Transverse colon (tissue), 4 donors: ENCODE measurements at regions not wholly inside any gene's neighbourhood (a gene's known extent, or its start where the extent isn't known, plus 50 kb on each side); places are given as distances from the start of the nearest gene placed in this dataset.

Source experiments
- DNase-seq: peaks from one replicate; pipeline ENCODE4 v3.0.0-alpha.2; 2019
- H3K27ac ChIP-seq, 4 donors: fragments of 200-600 bp; sonication (generic); 2 replicates each; pipeline ENCODE4 v1.5.1; 2016 to 2018; ENCODE audit warnings: inconsistent platforms in 4 of 4
- H3K27me3 ChIP-seq: fragments of 200-600 bp; sonication (generic); 2 replicates; pipeline ENCODE4 v1.5.1; 2017; ENCODE audit warnings: inconsistent platforms
- H3K36me3 ChIP-seq, 4 donors: fragments of 200-600 bp; sonication (generic); 2 replicates each; pipeline ENCODE4 v1.5.1; 2017 to 2019; ENCODE audit warnings: inconsistent platforms in 4 of 4
- H3K4me1 ChIP-seq, 4 donors: fragments of 200-600 bp; sonication (generic); 2 replicates each; pipeline ENCODE4 v1.5.1; 2017 to 2020; ENCODE audit warnings: inconsistent platforms in 4 of 4
- H3K4me3 ChIP-seq, 4 donors: fragments of 200-600 bp; sonication (generic); 1 replicate in 1 of 4; 2 replicates in 3 of 4; pipeline versions ENCODE4 v1.5.1 to v1.6.1; 2017 to 2019; ENCODE audit warnings: inconsistent platforms in 4 of 4
- H3K9me3 ChIP-seq, 2 donors: fragments of 200-600 bp; sonication (generic); 2 replicates each; pipeline ENCODE4 v1.5.1; 2017 to 2019; ENCODE audit warnings: inconsistent platforms in 2 of 2
- EP300 ChIP-seq: sonication (generic); formaldehyde crosslinking; IDR thresholded peaks from one replicate; pipeline ENCODE4 v1.6.1; 2017; ENCODE audit warnings: antibody characterized with exemption, low read depth
- POLR2A ChIP-seq: fragments of 450-650 bp; IDR thresholded peaks from one replicate; pipeline ENCODE4 v1.6.1; 2016; ENCODE audit warnings: antibody characterized with exemption, mild to moderate bottlenecking, moderate library complexity
- POLR2AphosphoS5 ChIP-seq, 3 donors: sonication (generic); formaldehyde crosslinking; IDR thresholded peaks; one replicate each; pipeline ENCODE4 v1.6.1; 2016; ENCODE audit warnings: antibody characterized with exemption in 3 of 3
- WGBS, 2 donors: methylation state at CpG; one replicate each; pipeline ENCODE4 v1.1.5; 2018; ENCODE audit warnings: low coverage in 1 of 2; 5-methylcytosine and 5-hydroxymethylcytosine counted together
- in situ Hi-C, 4 donors: fragments of 200-750 bp; cut with MboI; loops; one replicate each; pipeline versions ENCODE4 v1.15.0 to v1.15.1; 2017; ENCODE audit warnings: low sequenced_read_pairs in 3 of 4, low pct_ligation_motif_present in 1 of 4, low pct_unique_long_range_greater_than_20kb in 1 of 4
- intact Hi-C: fragments of 100-400 bp; cut with DNase I; formaldehyde crosslinking; loops from one replicate; pipeline ENCODE4 v1.15.1; 2023; ENCODE audit warnings: low total_unique reads
- TF ChIP-seq, protein P1 (sequence below), 5 experiments: fragments of 200-600 bp in 3 of 5; fragments of 450-650 bp in 2 of 5; sonication (generic) in 3 of 5; IDR thresholded peaks; 1 replicate in 2 of 5; 2 replicates in 3 of 5; pipeline ENCODE4 v1.5.1; 2016 to 2017; ENCODE audit warnings: antibody characterized with exemption in 5 of 5, inconsistent platforms in 3 of 5, mild to moderate bottlenecking in 2 of 5, moderate library complexity in 1 of 5

DNA sequence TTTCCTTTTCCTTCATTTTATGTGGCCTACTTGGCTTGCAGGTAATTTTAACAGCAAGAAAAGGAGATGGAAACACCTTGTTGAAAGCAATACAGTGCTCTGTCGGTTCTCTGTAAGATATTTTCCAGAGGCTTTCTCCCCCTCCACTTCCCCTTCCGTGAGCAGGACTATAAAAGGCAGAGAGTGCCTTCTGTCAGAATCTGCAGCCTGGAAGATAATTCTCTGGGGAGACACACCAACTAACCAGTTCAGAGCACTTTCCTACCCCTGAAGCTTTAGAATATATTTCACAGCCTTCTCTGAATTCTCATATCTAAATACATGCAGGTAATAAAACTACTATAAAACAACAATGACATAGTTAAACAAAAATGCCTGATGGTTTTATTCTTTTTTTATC is 141.1 kb downstream of the IDS start:
- no peak for TF ChIP-seq EP300
- no peak for TF ChIP-seq POLR2AphosphoS5 (IDR thresholded peaks at IDR 0.05)
- TF ChIP-seq POLR2A = no peak
- TF ChIP-seq, protein P1, sequence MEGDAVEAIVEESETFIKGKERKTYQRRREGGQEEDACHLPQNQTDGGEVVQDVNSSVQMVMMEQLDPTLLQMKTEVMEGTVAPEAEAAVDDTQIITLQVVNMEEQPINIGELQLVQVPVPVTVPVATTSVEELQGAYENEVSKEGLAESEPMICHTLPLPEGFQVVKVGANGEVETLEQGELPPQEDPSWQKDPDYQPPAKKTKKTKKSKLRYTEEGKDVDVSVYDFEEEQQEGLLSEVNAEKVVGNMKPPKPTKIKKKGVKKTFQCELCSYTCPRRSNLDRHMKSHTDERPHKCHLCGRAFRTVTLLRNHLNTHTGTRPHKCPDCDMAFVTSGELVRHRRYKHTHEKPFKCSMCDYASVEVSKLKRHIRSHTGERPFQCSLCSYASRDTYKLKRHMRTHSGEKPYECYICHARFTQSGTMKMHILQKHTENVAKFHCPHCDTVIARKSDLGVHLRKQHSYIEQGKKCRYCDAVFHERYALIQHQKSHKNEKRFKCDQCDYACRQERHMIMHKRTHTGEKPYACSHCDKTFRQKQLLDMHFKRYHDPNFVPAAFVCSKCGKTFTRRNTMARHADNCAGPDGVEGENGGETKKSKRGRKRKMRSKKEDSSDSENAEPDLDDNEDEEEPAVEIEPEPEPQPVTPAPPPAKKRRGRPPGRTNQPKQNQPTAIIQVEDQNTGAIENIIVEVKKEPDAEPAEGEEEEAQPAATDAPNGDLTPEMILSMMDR (IDR thresholded peaks at IDR 0.05) = no peak
- Histone ChIP-seq H3K4me1 (no peaks in the 10 kb centered on the region), H3K4me3 (no peak overlapping the region), H3K36me3 (no peaks in the 10 kb centered on the region), H3K27me3 (no peaks in the 10 kb centered on the region), H3K27ac (no peak overlapping the region), H3K9me3 (no peaks in the 10 kb centered on the region)
- WGBS, 2 donors = 33% methylated on average over 2 of the region's 2 CpGs; no CpG with 5 or more reads in 1 of the 2 donors
- no peak for DNase-seq
- intact Hi-C loops (no loop called here), in situ Hi-C loops (no loop called here)

DNA sequence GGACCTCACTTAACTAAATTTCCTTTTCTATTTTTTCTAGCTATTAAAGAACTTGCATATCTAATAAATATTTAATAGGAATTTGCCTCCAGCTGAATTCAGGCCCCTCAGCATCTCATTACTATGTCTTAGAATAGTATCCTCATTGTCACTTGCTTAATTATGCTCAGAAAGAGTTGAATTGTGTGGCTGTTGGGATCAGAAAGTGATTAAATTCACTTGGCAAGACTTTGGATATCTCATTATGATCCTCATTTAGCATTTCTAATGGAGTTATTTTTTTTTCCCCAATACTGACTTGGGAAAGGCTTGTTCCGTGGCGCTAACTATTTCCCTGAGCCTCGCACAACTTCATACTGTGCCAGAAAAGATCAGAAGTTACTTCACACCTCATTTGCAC is 158.8 kb downstream of the IDS start:
- Histone ChIP-seq H3K27ac (no peak overlapping the region), H3K4me1 (no peaks in the 10 kb centered on the region), H3K36me3 (no peaks in the 10 kb centered on the region), H3K27me3 (no peaks in the 10 kb centered on the region), H3K9me3 (no peaks in the 10 kb centered on the region), H3K4me3 (no peak overlapping the region)
- intact Hi-C loops = no loop called here
- DNase-seq = no peak
- TF ChIP-seq POLR2AphosphoS5 (IDR thresholded peaks at IDR 0.05) (no peak), EP300 (no peak)
- 86% methylated on average over 3 of the region's 3 CpGs; no CpG with 5 or more reads in 1 of the 2 donors for WGBS, 2 donors
- in situ Hi-C loops = no loop called here

DNA sequence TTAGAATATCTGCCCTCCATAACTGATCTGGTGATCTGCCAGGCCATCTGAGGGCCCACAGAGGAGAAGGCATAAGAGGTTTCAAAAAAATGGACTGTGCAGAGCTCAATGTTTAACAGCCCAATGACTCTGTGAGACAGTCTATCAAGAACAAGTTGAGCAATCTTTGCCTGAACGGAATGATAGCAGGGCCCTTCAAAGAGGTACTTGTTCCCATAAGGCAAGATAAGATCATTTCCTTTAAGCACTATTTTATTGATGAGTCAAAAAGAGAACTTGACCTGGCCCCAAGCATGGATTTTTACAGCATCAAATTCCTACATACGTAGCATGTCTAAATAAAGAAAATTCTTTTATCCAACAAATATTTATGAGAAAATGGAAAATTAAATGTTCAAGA is 182.8 kb downstream of the IDS start:
- in situ Hi-C loops (no loop called here), intact Hi-C loops (no loop called here)
- no peaks in the 10 kb centered on the region for H3K36me3 ChIP-seq
- TF ChIP-seq EP300 = no peak
- no peak for TF ChIP-seq POLR2AphosphoS5 (IDR thresholded peaks at IDR 0.05)
- TF ChIP-seq POLR2A = no peak
- TF ChIP-seq, protein P1 (IDR thresholded peaks at IDR 0.05) = no peak
- H3K27me3 ChIP-seq = no peaks in the 10 kb centered on the region
- H3K9me3 ChIP-seq = no peaks in the 10 kb centered on the region
- DNase-seq = no peak
- H3K27ac ChIP-seq = no peak overlapping the region
- H3K4me3 ChIP-seq = no peak overlapping the region
- WGBS, 2 donors = 57 to 70% methylated on average over 1 to 2 of the region's 2 CpGs
- no peaks in the 10 kb centered on the region for H3K4me1 ChIP-seq

DNA sequence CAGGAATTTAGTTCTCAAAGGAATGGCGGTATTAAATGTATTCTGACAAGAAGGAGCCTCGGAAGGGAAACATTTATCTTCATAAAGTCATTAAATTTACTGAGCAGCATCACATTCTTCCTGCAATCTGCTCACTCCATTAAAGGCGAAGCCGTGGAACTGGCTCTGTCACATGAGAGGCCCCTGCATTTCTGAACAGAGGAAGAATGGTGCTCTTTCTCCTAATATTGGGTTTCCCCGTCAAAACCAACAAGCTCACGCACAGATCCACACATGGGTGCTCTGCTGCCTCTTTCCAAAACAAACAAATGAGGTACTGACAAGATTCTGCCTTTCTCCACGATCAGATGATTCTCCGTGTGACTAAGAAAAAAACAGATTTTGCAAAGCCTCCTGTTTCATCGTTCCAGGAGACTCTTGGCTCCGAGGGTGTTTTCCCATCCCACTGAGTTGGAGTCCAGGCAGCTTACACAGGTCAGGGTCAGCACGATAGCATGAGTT is 191.2 kb downstream of the IDS start:
- intact Hi-C loops = no loop called here
- in situ Hi-C loops = no loop called here
- TF ChIP-seq POLR2A (no peak), POLR2AphosphoS5 (IDR thresholded peaks at IDR 0.05) (no peak), EP300 (no peak)
- TF ChIP-seq, protein P1 (IDR thresholded peaks at IDR 0.05) = no peak

DNA sequence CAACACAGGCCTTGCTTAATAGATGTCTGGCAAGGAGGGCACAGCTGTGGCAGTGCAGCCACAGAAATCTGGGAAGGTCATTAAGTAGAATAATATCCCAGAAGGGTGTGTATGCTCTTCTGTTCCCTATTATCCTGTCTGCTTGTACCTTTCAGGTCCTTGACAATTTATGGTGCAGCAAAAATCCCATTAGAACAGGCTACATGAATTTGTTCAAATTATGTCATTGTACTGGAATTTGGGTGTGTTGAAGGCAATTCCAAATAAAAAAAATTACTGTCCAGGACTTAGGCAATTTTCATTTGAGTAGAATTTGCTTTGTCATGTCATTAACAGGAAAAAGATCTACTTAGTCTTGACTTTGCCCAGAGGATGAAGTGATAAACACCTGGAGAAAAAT is 192.1 kb downstream of the IDS start:
- H3K9me3 ChIP-seq = no peaks in the 10 kb centered on the region
- H3K4me3 ChIP-seq = no peak overlapping the region
- TF ChIP-seq, protein P1 (IDR thresholded peaks at IDR 0.05) = no peak
- no peak for TF ChIP-seq EP300
- TF ChIP-seq POLR2AphosphoS5 (IDR thresholded peaks at IDR 0.05) = no peak
- TF ChIP-seq POLR2A = no peak
- H3K27ac ChIP-seq = no peak overlapping the region
- no peaks in the 10 kb centered on the region for H3K4me1 ChIP-seq
- no peak for DNase-seq
- in situ Hi-C loops (no loop called here), intact Hi-C loops (no loop called here)
- no peaks in the 10 kb centered on the region for H3K27me3 ChIP-seq
- no peaks in the 10 kb centered on the region for H3K36me3 ChIP-seq

More for the DNA sequence above, 191.2 kb downstream of the IDS start:
- Histone ChIP-seq H3K27me3 (no peaks in the 10 kb centered on the region), H3K4me1 (no peaks in the 10 kb centered on the region), H3K27ac (no peak overlapping the region), H3K9me3 (no peaks in the 10 kb centered on the region), H3K36me3 (no peaks in the 10 kb centered on the region), H3K4me3 (no peak overlapping the region)
- WGBS, 2 donors = 20 to 43% methylated on average over 1 to 11 of the region's 11 CpGs
- no peak for DNase-seq
